Cardiac muscle cell (in vitro differentiated cells and primary cell): ENCODE measurements at regions not wholly inside any gene's neighbourhood (a gene's known extent, or its start where the extent isn't known, plus 50 kb on each side); places are given as distances from the start of the nearest gene placed in this dataset.

Source experiments
- DNase-seq, 2 donors: peaks; one replicate each; pipeline versions ENCODE4 v3.0.0 to v3.0.0-alpha.2; 2010 to 2017; ENCODE audit warnings: low read depth in 1 of 2, low spot score in 1 of 2
- H3K27ac ChIP-seq: fragments of 200-600 bp; sonication (generic); 2 replicates; pipeline ENCODE4 v1.5.1; 2016
- H3K27me3 ChIP-seq: fragments of 200-600 bp; sonication (generic); 2 replicates; pipeline ENCODE4 v1.6.0; 2016; ENCODE audit warnings: control low read depth
- H3K36me3 ChIP-seq: fragments of 200-600 bp; sonication (generic); 2 replicates; pipeline ENCODE4 v1.5.1; 2016; ENCODE audit warnings: control low read depth
- H3K4me1 ChIP-seq: fragments of 200-600 bp; sonication (generic); 2 replicates; pipeline ENCODE4 v1.8.1; 2017; ENCODE audit warnings: low read depth, mild to moderate bottlenecking, mixed run types
- H3K4me3 ChIP-seq: fragments of 200-600 bp; sonication (generic); 2 replicates; pipeline ENCODE4 v1.5.1; 2016; ENCODE audit warnings: mild to moderate bottlenecking
- H3K9me3 ChIP-seq: fragments of 200-600 bp; sonication (generic); 2 replicates; pipeline ENCODE4 v1.5.1; 2017; ENCODE audit warnings: low read depth, mild to moderate bottlenecking, control low read depth
- CTCF ChIP-seq: IDR thresholded peaks from 2 replicates; pipeline ENCODE4 v1.5.1; 2012; ENCODE audit warnings: low read depth, mild to moderate bottlenecking, low read length

GRCh38 chrY:15478348-15478963 lies 954.1 kb downstream of the NLGN4Y start:
- Histone ChIP-seq H3K27me3 (no peaks in the 10 kb centered on the region), H3K4me1 (no peaks in the 10 kb centered on the region), H3K36me3 (no peaks in the 10 kb centered on the region), H3K27ac (no peak overlapping the region), H3K4me3 (no peak overlapping the region), H3K9me3 (no peaks in the 10 kb centered on the region)
- no peak for TF ChIP-seq CTCF
- DNase-seq = no peak

- no peak for TF ChIP-seq CTCF
- Histone ChIP-seq H3K9me3 (no peaks in the 10 kb centered on the region), H3K4me1 (no peaks in the 10 kb centered on the region), H3K36me3 (no peaks in the 10 kb centered on the region), H3K27ac (no peak overlapping the region), H3K27me3 (no peaks in the 10 kb centered on the region), H3K4me3 (no peak overlapping the region)
- DNase-seq = no peak
Measured at GRCh38 chrY:15500536-15500935, 976.2 kb downstream of the NLGN4Y start.

GRCh38 chrY:15501181-15501580 lies 976.9 kb downstream of the NLGN4Y start:
- TF ChIP-seq CTCF = no peak
- no peaks in the 10 kb centered on the region for H3K27me3 ChIP-seq
- H3K36me3 ChIP-seq = no peaks in the 10 kb centered on the region
- no peaks in the 10 kb centered on the region for H3K4me1 ChIP-seq
- no peak overlapping the region for H3K4me3 ChIP-seq
- H3K27ac ChIP-seq = no peak overlapping the region
- H3K9me3 ChIP-seq = no peaks in the 10 kb centered on the region
- DNase-seq = no peak

- DNase-seq = no peak
- Histone ChIP-seq H3K27me3 (no peaks in the 10 kb centered on the region), H3K9me3 (no peaks in the 10 kb centered on the region), H3K4me1 (no peaks in the 10 kb centered on the region), H3K36me3 (no peaks in the 10 kb centered on the region), H3K4me3 (no peak overlapping the region), H3K27ac (no peak overlapping the region)
- no peak for TF ChIP-seq CTCF
Measured at GRCh38 chrY:15510288-15510687, 986.0 kb downstream of the NLGN4Y start.

GRCh38 chrY:15510984-15511650 lies 986.8 kb downstream of the NLGN4Y start:
- H3K4me3 ChIP-seq = no peak overlapping the region
- TF ChIP-seq CTCF = no peak

More at GRCh38 chrY:15510984-15511650, 986.8 kb downstream of the NLGN4Y start:
- no peaks in the 10 kb centered on the region for H3K9me3 ChIP-seq
- DNase-seq = no peak
- H3K36me3 ChIP-seq = no peaks in the 10 kb centered on the region
- no peaks in the 10 kb centered on the region for H3K4me1 ChIP-seq
- H3K27me3 ChIP-seq = no peaks in the 10 kb centered on the region
- no peak overlapping the region for H3K27ac ChIP-seq
